ENCODE measurements at regions not wholly inside any gene's neighbourhood (a gene's known extent, or its start where the extent isn't known, plus 50 kb on each side); places are given as distances from the start of the nearest gene placed in this dataset.

GRCh38 chr11:119785131-119785530, 56.1 kb upstream of the NECTIN1 start:
- no peaks in the 10 kb centered on the region for H3K36me3 Mint-ChIP-seq (ENCODE audit: low read depth)

GRCh38 chr11:119784421-119784820, 55.4 kb upstream of the NECTIN1 start:
- H3K36me3 Mint-ChIP-seq (ENCODE audit: low read depth) = no peaks in the 10 kb centered on the region
- CTCF ChIA-PET = interaction anchor here (0.6 kb wide), 1 partner anchor 53 kb away, joined by 3 read pairs; no protein-coding TSS in a partner anchor
- no peak overlapping the region for H3K4me3 Mint-ChIP-seq
- no peaks in the 10 kb centered on the region for H3K9me3 Mint-ChIP-seq
- H3K27me3 Mint-ChIP-seq (ENCODE audit: low read depth) = peaks cover 16% of the 10 kb centered on the region
- no peak overlapping the region for H3K27ac Mint-ChIP-seq
- H3K4me1 Mint-ChIP-seq (ENCODE audit: low read depth) = no peaks in the 10 kb centered on the region
- no peak for DNase-seq
- intact Hi-C loops (cut with micrococcal nuclease) = no loop called here

More at GRCh38 chr11:119785131-119785530, 56.1 kb upstream of the NECTIN1 start:
- no peak for DNase-seq
- Mint-ChIP-seq H3K4me1 (ENCODE audit: low read depth) (no peaks in the 10 kb centered on the region), H3K27me3 (ENCODE audit: low read depth) (peaks cover 16% of the 10 kb centered on the region), H3K27ac (no peak overlapping the region), H3K4me3 (no peak overlapping the region), H3K9me3 (no peaks in the 10 kb centered on the region)
- CTCF ChIA-PET = interaction anchor here (0.6 kb wide), 1 partner anchor 54 kb away, joined by 3 read pairs; no protein-coding TSS in a partner anchor
- intact Hi-C loops (cut with micrococcal nuclease) = no loop called here

GRCh38 chr11:119783466-119784400, 54.7 kb upstream of the NECTIN1 start:
- CTCF ChIA-PET = no interaction called here
- Mint-ChIP-seq H3K9me3 (no peaks in the 10 kb centered on the region), H3K27me3 (ENCODE audit: low read depth) (peaks cover 16% of the 10 kb centered on the region), H3K27ac (no peak overlapping the region), H3K4me3 (no peak overlapping the region), H3K4me1 (ENCODE audit: low read depth) (no peaks in the 10 kb centered on the region), H3K36me3 (ENCODE audit: low read depth) (no peaks in the 10 kb centered on the region)
- no peak for DNase-seq
- intact Hi-C loops (cut with micrococcal nuclease) = no loop called here

GRCh38 chr11:119782739-119783072, 53.7 kb upstream of the NECTIN1 start:
- Mint-ChIP-seq H3K4me3 (no peak overlapping the region), H3K4me1 (ENCODE audit: low read depth) (no peaks in the 10 kb centered on the region), H3K27ac (no peak overlapping the region), H3K9me3 (no peaks in the 10 kb centered on the region), H3K36me3 (ENCODE audit: low read depth) (no peaks in the 10 kb centered on the region), H3K27me3 (ENCODE audit: low read depth) (peaks cover 13% of the 10 kb centered on the region)
- CTCF ChIA-PET = no interaction called here
- DNase-seq = no peak
- intact Hi-C loops (cut with micrococcal nuclease) = no loop called here

- CTCF ChIA-PET = interaction anchor here (0.6 kb wide), 1 partner anchor 219 kb away, joined by 3 read pairs; no protein-coding TSS in a partner anchor
- H3K9me3 Mint-ChIP-seq = no peaks in the 10 kb centered on the region
- no peak for DNase-seq
- intact Hi-C loops (cut with micrococcal nuclease) = no loop called here
- no peak overlapping the region for H3K4me3 Mint-ChIP-seq
- no peak overlapping the region for H3K27ac Mint-ChIP-seq
- H3K27me3 Mint-ChIP-seq (ENCODE audit: low read depth) = peaks cover 13% of the 10 kb centered on the region
- H3K4me1 Mint-ChIP-seq (ENCODE audit: low read depth) = no peaks in the 10 kb centered on the region
- H3K36me3 Mint-ChIP-seq (ENCODE audit: low read depth) = no peaks in the 10 kb centered on the region
Observed at GRCh38 chr11:119782006-119782738, 53.2 kb upstream of the NECTIN1 start.

GRCh38 chr11:119780222-119780953, 51.4 kb upstream of the NECTIN1 start:
- Mint-ChIP-seq H3K36me3 (ENCODE audit: low read depth) (no peaks in the 10 kb centered on the region), H3K4me3 (no peak overlapping the region), H3K27ac (no peak overlapping the region), H3K27me3 (ENCODE audit: low read depth) (peaks cover 13% of the 10 kb centered on the region), H3K4me1 (ENCODE audit: low read depth) (no peaks in the 10 kb centered on the region), H3K9me3 (no peaks in the 10 kb centered on the region)
- CTCF ChIA-PET = no interaction called here
- intact Hi-C loops (cut with micrococcal nuclease) = no loop called here
- DNase-seq = no peak

GRCh38 chr11:119779195-119780071, 50.4 kb upstream of the NECTIN1 start:
- intact Hi-C loops (cut with micrococcal nuclease) = no loop called here
- H3K9me3 Mint-ChIP-seq = no peaks in the 10 kb centered on the region
- H3K36me3 Mint-ChIP-seq (ENCODE audit: low read depth) = no peaks in the 10 kb centered on the region
- no peaks in the 10 kb centered on the region for H3K4me1 Mint-ChIP-seq (ENCODE audit: low read depth)
- H3K27ac Mint-ChIP-seq = no peak overlapping the region
- H3K27me3 Mint-ChIP-seq (ENCODE audit: low read depth) = peaks cover 13% of the 10 kb centered on the region
- H3K4me3 Mint-ChIP-seq = no peak overlapping the region
- CTCF ChIA-PET = no interaction called here
- DNase-seq = no peak
